SJSA1 (cell line): ENCODE measurements at regions not wholly inside any gene's neighbourhood (a gene's known extent, or its start where the extent isn't known, plus 50 kb on each side); places are given as distances from the start of the nearest gene placed in this dataset.

ENCODE experiments used
- DNase-seq, 2 experiments: peaks; one replicate each; pipeline ENCODE4 v3.0.0-alpha.2; 2015 to 2020; ENCODE audit warnings: low spot score in 2 of 2, low read depth in 1 of 2
- H3K27ac ChIP-seq: fragments of 250-450 bp; sonication (Bioruptor Pico); 2 replicates; pipeline ENCODE4 v1.5.1; 2020; ENCODE audit warnings: mild to moderate bottlenecking, moderate library complexity
- H3K27me3 ChIP-seq: fragments of 250-450 bp; sonication (Bioruptor Pico); replicated peaks from 2 replicates; pipeline ENCODE4 v1.5.1; 2020; ENCODE audit warnings: mild to moderate bottlenecking, moderate library complexity
- H3K36me3 ChIP-seq: fragments of 250-450 bp; sonication (Bioruptor Pico); 2 replicates; pipeline ENCODE4 v1.5.1; 2020; ENCODE audit warnings: mild to moderate bottlenecking
- H3K4me1 ChIP-seq: fragments of 250-450 bp; sonication (Bioruptor Pico); replicated peaks from 2 replicates; pipeline ENCODE4 v1.6.1; 2021; ENCODE audit warnings: mild to moderate bottlenecking
- H3K4me3 ChIP-seq: fragments of 250-450 bp; sonication (Bioruptor Pico); 2 replicates; pipeline ENCODE4 v1.5.1; 2020; ENCODE audit warnings: mild to moderate bottlenecking
- H3K9me3 ChIP-seq: fragments of 250-450 bp; sonication (Bioruptor Pico); replicated peaks from 2 replicates; pipeline ENCODE4 v1.5.1; 2020; ENCODE audit warnings: mild to moderate bottlenecking

- DNase-seq, result no peak
- Histone ChIP-seq H3K4me3 (no peak overlapping the region), H3K27me3 (no peaks in the 10 kb centered on the region), H3K27ac (no peak overlapping the region), H3K36me3 (no peaks in the 10 kb centered on the region), H3K4me1 (no peaks in the 10 kb centered on the region), H3K9me3 (no peaks in the 10 kb centered on the region)
Observed at GRCh38 chr11:92848578-92848977, 120.9 kb upstream of the MTNR1B start.

- no peak for DNase-seq
- Histone ChIP-seq H3K27me3 (no peaks in the 10 kb centered on the region), H3K36me3 (no peaks in the 10 kb centered on the region), H3K9me3 (no peaks in the 10 kb centered on the region), H3K4me1 (no peaks in the 10 kb centered on the region), H3K4me3 (no peak overlapping the region), H3K27ac (no peak overlapping the region)
Observed at GRCh38 chr11:92850296-92850826, 119.1 kb upstream of the MTNR1B start.

- Histone ChIP-seq H3K9me3 (no peaks in the 10 kb centered on the region), H3K4me3 (no peak overlapping the region), H3K36me3 (no peaks in the 10 kb centered on the region), H3K27ac (no peak overlapping the region), H3K4me1 (no peaks in the 10 kb centered on the region), H3K27me3 (no peaks in the 10 kb centered on the region)
- DNase-seq, result no peak
Observed at GRCh38 chr11:92852229-92852628, 117.2 kb upstream of the MTNR1B start.

- DNase-seq, result no peak
- no peak overlapping the region for H3K27ac ChIP-seq
Observed at GRCh38 chr11:92852946-92853345, 116.5 kb upstream of the MTNR1B start.

GRCh38 chr11:92854162-92854561 is 115.3 kb upstream of the MTNR1B start:
- Histone ChIP-seq H3K4me1 (no peaks in the 10 kb centered on the region), H3K36me3 (no peaks in the 10 kb centered on the region)

More at GRCh38 chr11:92852946-92853345, 116.5 kb upstream of the MTNR1B start:
- H3K4me1 ChIP-seq, result no peaks in the 10 kb centered on the region
- no peaks in the 10 kb centered on the region for H3K36me3 ChIP-seq
- H3K27me3 ChIP-seq, result no peaks in the 10 kb centered on the region
- H3K4me3 ChIP-seq, result no peak overlapping the region
- no peaks in the 10 kb centered on the region for H3K9me3 ChIP-seq

GRCh38 chr11:92854952-92855351 is 114.5 kb upstream of the MTNR1B start:
- H3K27me3 ChIP-seq, result no peaks in the 10 kb centered on the region
- H3K27ac ChIP-seq, result no peak overlapping the region
- no peak for DNase-seq

More at GRCh38 chr11:92854162-92854561, 115.3 kb upstream of the MTNR1B start:
- DNase-seq, result no peak
- Histone ChIP-seq H3K27me3 (no peaks in the 10 kb centered on the region), H3K27ac (no peak overlapping the region), H3K9me3 (no peaks in the 10 kb centered on the region), H3K4me3 (no peak overlapping the region)

GRCh38 chr11:92855607-92856405 is 113.6 kb upstream of the MTNR1B start:
- no peaks in the 10 kb centered on the region for H3K9me3 ChIP-seq
- H3K4me3 ChIP-seq, result no peak overlapping the region
- H3K36me3 ChIP-seq, result no peaks in the 10 kb centered on the region
- no peaks in the 10 kb centered on the region for H3K27me3 ChIP-seq
- no peaks in the 10 kb centered on the region for H3K4me1 ChIP-seq
- DNase-seq, result no peak
- no peak overlapping the region for H3K27ac ChIP-seq

More at GRCh38 chr11:92854952-92855351, 114.5 kb upstream of the MTNR1B start:
- Histone ChIP-seq H3K9me3 (no peaks in the 10 kb centered on the region), H3K36me3 (no peaks in the 10 kb centered on the region), H3K4me1 (no peaks in the 10 kb centered on the region), H3K4me3 (no peak overlapping the region)

GRCh38 chr11:92857407-92857806 is 112.0 kb upstream of the MTNR1B start:
- Histone ChIP-seq H3K27me3 (no peaks in the 10 kb centered on the region), H3K27ac (no peak overlapping the region), H3K4me1 (no peaks in the 10 kb centered on the region), H3K4me3 (no peak overlapping the region), H3K9me3 (no peaks in the 10 kb centered on the region), H3K36me3 (no peaks in the 10 kb centered on the region)
- DNase-seq, result no peak

GRCh38 chr11:92859156-92859690 is 110.2 kb upstream of the MTNR1B start:
- H3K4me3 ChIP-seq, result no peak overlapping the region
- H3K36me3 ChIP-seq, result no peaks in the 10 kb centered on the region
- no peak for DNase-seq
- no peaks in the 10 kb centered on the region for H3K4me1 ChIP-seq
- H3K27me3 ChIP-seq, result no peaks in the 10 kb centered on the region
- H3K27ac ChIP-seq, result no peak overlapping the region
- no peaks in the 10 kb centered on the region for H3K9me3 ChIP-seq

GRCh38 chr11:92861634-92862033 is 107.8 kb upstream of the MTNR1B start:
- H3K9me3 ChIP-seq, result no peaks in the 10 kb centered on the region
- H3K27ac ChIP-seq, result no peak overlapping the region
- no peak overlapping the region for H3K4me3 ChIP-seq
- no peaks in the 10 kb centered on the region for H3K27me3 ChIP-seq
- H3K4me1 ChIP-seq, result no peaks in the 10 kb centered on the region
- no peak for DNase-seq
- no peaks in the 10 kb centered on the region for H3K36me3 ChIP-seq

- no peaks in the 10 kb centered on the region for H3K9me3 ChIP-seq
- H3K4me1 ChIP-seq, result no peaks in the 10 kb centered on the region
- no peak overlapping the region for H3K27ac ChIP-seq
- no peak for DNase-seq
- no peaks in the 10 kb centered on the region for H3K27me3 ChIP-seq
- no peaks in the 10 kb centered on the region for H3K36me3 ChIP-seq
- no peak overlapping the region for H3K4me3 ChIP-seq
Observed at GRCh38 chr11:92865352-92865751, 104.1 kb upstream of the MTNR1B start.

GRCh38 chr11:92866679-92867282 is 102.7 kb upstream of the MTNR1B start:
- DNase-seq, result no peak
- Histone ChIP-seq H3K27ac (no peak overlapping the region), H3K4me1 (no peaks in the 10 kb centered on the region), H3K4me3 (no peak overlapping the region), H3K9me3 (no peaks in the 10 kb centered on the region), H3K36me3 (no peaks in the 10 kb centered on the region), H3K27me3 (no peaks in the 10 kb centered on the region)

GRCh38 chr11:92867913-92868619 is 101.4 kb upstream of the MTNR1B start:
- Histone ChIP-seq H3K27ac (no peak overlapping the region), H3K4me1 (no peaks in the 10 kb centered on the region), H3K36me3 (no peaks in the 10 kb centered on the region), H3K9me3 (no peaks in the 10 kb centered on the region), H3K4me3 (no peak overlapping the region), H3K27me3 (no peaks in the 10 kb centered on the region)
- DNase-seq, result no peak

GRCh38 chr11:92869716-92870115 is 99.7 kb upstream of the MTNR1B start:
- no peaks in the 10 kb centered on the region for H3K4me1 ChIP-seq
- no peak overlapping the region for H3K27ac ChIP-seq
- no peaks in the 10 kb centered on the region for H3K9me3 ChIP-seq
- no peaks in the 10 kb centered on the region for H3K36me3 ChIP-seq
- no peak overlapping the region for H3K4me3 ChIP-seq
- DNase-seq, result no peak
- H3K27me3 ChIP-seq, result no peaks in the 10 kb centered on the region
